SW 1271 (cell line): ENCODE measurements at regions not wholly inside any gene's neighbourhood (a gene's known extent, or its start where the extent isn't known, plus 50 kb on each side); places are given as distances from the start of the nearest gene placed in this dataset.
"Not testable (repeated sequence)": the region's sequence is repeated elsewhere in the genome, so short reads cannot be mapped to it uniquely, and the experiment has no call there.

ENCODE experiments used
- DNase-seq, 2 experiments: peaks; one replicate each; lab custom pipeline; 2025; lab: John Stamatoyannopoulos, UW

GRCh38 chr2:136286423-136286822 lies 168.5 kb upstream of the CXCR4 start:
- DNase-seq: no peak

GRCh38 chr2:136284226-136285119 lies 166.5 kb upstream of the CXCR4 start:
- DNase-seq: no peak

- DNase-seq: no peak
These were observed 164.3 kb upstream of the CXCR4 start for GRCh38 chr2:136282251-136282650.

- no peak for DNase-seq
These were observed 163.5 kb upstream of the CXCR4 start for GRCh38 chr2:136281281-136282114.

GRCh38 chr2:136266346-136266745 lies 148.4 kb upstream of the CXCR4 start:
- DNase-seq: not testable (repeated sequence)

- no peak for DNase-seq
These were observed 141.6 kb upstream of the CXCR4 start for GRCh38 chr2:136259551-136259950.

- no peak for DNase-seq
These were observed 139.9 kb upstream of the CXCR4 start for GRCh38 chr2:136257893-136258292.

- no peak for DNase-seq
These were observed 137.9 kb upstream of the CXCR4 start for GRCh38 chr2:136255648-136256461.

GRCh38 chr2:136255127-136255526 lies 137.2 kb upstream of the CXCR4 start:
- DNase-seq: no peak

- no peak for DNase-seq
These were observed 136.7 kb upstream of the CXCR4 start for GRCh38 chr2:136254681-136255080.

- no peak for DNase-seq
These were observed 135.5 kb upstream of the CXCR4 start for GRCh38 chr2:136253288-136254004.

- DNase-seq: no peak
These were observed 134.1 kb upstream of the CXCR4 start for GRCh38 chr2:136251885-136252585.

GRCh38 chr2:136251197-136251884 lies 133.4 kb upstream of the CXCR4 start:
- no peak for DNase-seq

- DNase-seq: no peak
These were observed 132.2 kb upstream of the CXCR4 start for GRCh38 chr2:136250131-136250530.

GRCh38 chr2:136248907-136249306 lies 131.0 kb upstream of the CXCR4 start:
- no peak for DNase-seq

GRCh38 chr2:136248242-136248641 lies 130.3 kb upstream of the CXCR4 start:
- DNase-seq: no peak

GRCh38 chr2:136247204-136247950 lies 129.4 kb upstream of the CXCR4 start:
- no peak for DNase-seq

GRCh38 chr2:136246086-136246669 lies 128.2 kb upstream of the CXCR4 start:
- no peak for DNase-seq

- no peak for DNase-seq
These were observed 127.3 kb upstream of the CXCR4 start for GRCh38 chr2:136245211-136245610.
